IMR-90 (cell line): ENCODE measurements at regions not wholly inside any gene's neighbourhood (a gene's known extent, or its start where the extent isn't known, plus 50 kb on each side); places are given as distances from the start of the nearest gene placed in this dataset.

Source experiments
- ATAC-seq: fragments of 200-7000 bp; cut with Tn5 transposase; 2 replicates; pipeline ENCODE4 v1.9.1; 2020; ENCODE audit warnings: low read depth, mild to moderate bottlenecking, moderate library complexity
- BruUV-seq: library from RNA; stranded (reverse); fragments of 400-500 nt; replicated peaks from 2 replicates; lab custom pipeline; 2021; lab: Mats Ljungman, UMichigan
- CTCF ChIA-PET: fragments of 300-600 bp; formaldehyde crosslinking; extraction: SDS; loops from one replicate; lab custom pipeline; 2021; ENCODE audit warnings: antibody characterized with exemption; lab: Yijun Ruan, JAX
- POLR2A ChIA-PET: fragments of 300-600 bp; sonication (Branson Sonifier 250); formaldehyde crosslinking; loops from one replicate; lab custom pipeline; 2022; ENCODE audit warnings: antibody characterized with exemption; ENCODE audit not compliant: unreplicated experiment; lab: Charles Lee
- DNase-seq: peaks from one replicate; pipeline ENCODE4 v3.0.0; 2013
- H2AFZ ChIP-seq: replicated peaks from 2 replicates; pipeline ENCODE3; 2013; ENCODE audit warnings: low read length, mild to moderate bottlenecking; ENCODE audit not compliant: poor library complexity
- H2AK5ac ChIP-seq: 2 replicates; pipeline ENCODE4 v1.6.1; 2013; ENCODE audit warnings: low read depth, low read length, inconsistent platforms
- H2AK9ac ChIP-seq: replicated peaks from 2 replicates; pipeline ENCODE3; 2013; ENCODE audit warnings: mild to moderate bottlenecking, low read depth, low read length, moderate library complexity; ENCODE audit not compliant: poor library complexity
- H2BK120ac ChIP-seq: 2 replicates; pipeline ENCODE4 v1.6.1; 2013; ENCODE audit warnings: low read depth, low read length, inconsistent platforms
- H2BK15ac ChIP-seq: 3 replicates; pipeline ENCODE4 v1.6.1; 2013; ENCODE audit warnings: low read depth, low read length, inconsistent platforms
- H2BK20ac ChIP-seq: 2 replicates; pipeline ENCODE4 v1.6.1; 2013; ENCODE audit warnings: low read depth, mild to moderate bottlenecking, inconsistent platforms, low read length, moderate library complexity
- H2BK5ac ChIP-seq: 2 replicates; pipeline ENCODE4 v1.6.1; 2013; ENCODE audit warnings: mild to moderate bottlenecking, low read depth, low read length, inconsistent platforms; ENCODE audit not compliant: poor library complexity, severe bottlenecking
- H3K14ac ChIP-seq: replicated peaks from 2 replicates; pipeline ENCODE4 v1.6.1; 2013; ENCODE audit warnings: low read depth, low read length, inconsistent platforms
- H3K18ac ChIP-seq: 2 replicates; pipeline ENCODE4 v1.6.1; 2013; ENCODE audit warnings: low read depth, low read length, control low read depth
- H3K23ac ChIP-seq: 2 replicates; pipeline ENCODE4 v1.6.1; 2013; ENCODE audit warnings: low read depth, low read length, inconsistent platforms
- H3K27ac ChIP-seq: 2 replicates; pipeline ENCODE4 v1.5.1; 2013; ENCODE audit warnings: mild to moderate bottlenecking, control low read depth, low read length; ENCODE audit not compliant: insufficient read depth
- H3K27me3 ChIP-seq: 2 replicates; pipeline ENCODE4 v1.6.1; 2013; ENCODE audit warnings: low read length; ENCODE audit not compliant: control insufficient read depth, insufficient read depth
- H3K36me3 ChIP-seq: 2 replicates; pipeline ENCODE4 v1.6.1; 2013; ENCODE audit warnings: low read length, mixed read lengths; ENCODE audit not compliant: control insufficient read depth, insufficient read depth
- H3K4ac ChIP-seq: 2 replicates; pipeline ENCODE4 v1.6.1; 2013; ENCODE audit warnings: low read depth, low read length, inconsistent platforms
- H3K4me1 ChIP-seq: 2 replicates; pipeline ENCODE4 v1.6.1; 2013; ENCODE audit warnings: low read length, mixed read lengths; ENCODE audit not compliant: control insufficient read depth, insufficient read depth
- H3K4me2 ChIP-seq: 2 replicates; pipeline ENCODE4 v1.6.1; 2013; ENCODE audit warnings: low read depth, mild to moderate bottlenecking, control low read depth, low read length, moderate library complexity
- H3K4me3 ChIP-seq: 2 replicates; pipeline ENCODE4 v1.5.1; 2013; ENCODE audit warnings: low read depth, mild to moderate bottlenecking, control low read depth, low read length, moderate library complexity; ENCODE audit not compliant: insufficient read depth
- H3K56ac ChIP-seq: 2 replicates; pipeline ENCODE4 v1.6.1; 2013; ENCODE audit warnings: low read length, inconsistent platforms; ENCODE audit not compliant: insufficient read depth; ENCODE audit errors: extremely low read depth
- H3K79me1 ChIP-seq, 2 experiments: 2 replicates each; pipeline ENCODE4 v1.6.1; 2013; ENCODE audit warnings: low read length in 2 of 2, inconsistent platforms in 1 of 2, low read depth in 1 of 2
- H3K9ac ChIP-seq: 2 replicates; pipeline ENCODE4 v1.6.1; 2013; ENCODE audit warnings: low read depth, low read length, control low read depth
- H3K9me1 ChIP-seq: 2 replicates; pipeline ENCODE4 v1.6.1; 2013; ENCODE audit warnings: low read length, inconsistent platforms; ENCODE audit not compliant: insufficient read depth
- H3K9me3 ChIP-seq: 2 replicates; pipeline ENCODE4 v1.6.1; 2013; ENCODE audit warnings: low read length; ENCODE audit not compliant: control insufficient read depth, insufficient read depth
- H4K20me1 ChIP-seq: 2 replicates; pipeline ENCODE4 v1.6.1; 2013; ENCODE audit warnings: low read length, inconsistent platforms; ENCODE audit not compliant: insufficient read depth
- H4K5ac ChIP-seq: 2 replicates; pipeline ENCODE4 v1.6.1; 2013; ENCODE audit warnings: mild to moderate bottlenecking, low read depth, low read length, control low read depth
- H4K8ac ChIP-seq, 2 experiments: 2 replicates each; pipeline ENCODE4 v1.6.1; 2013; ENCODE audit warnings: low read depth in 2 of 2, low read length in 2 of 2, control low read depth in 1 of 2, inconsistent platforms in 1 of 2
- H4K91ac ChIP-seq: 2 replicates; pipeline ENCODE4 v1.6.1; 2013; ENCODE audit warnings: low read depth, low read length, inconsistent platforms; ENCODE audit not compliant: insufficient read depth
- CEBPB ChIP-seq: IDR thresholded peaks from 2 replicates; pipeline ENCODE4 v1.6.1; 2012; ENCODE audit warnings: low read depth, low read length, improper control_type of control experiment
- ELK1 ChIP-seq: fragments of 150-350 bp; IDR thresholded peaks from 2 replicates; pipeline ENCODE4 v1.6.1; 2016; ENCODE audit warnings: low read depth, mild to moderate bottlenecking, low read length, moderate library complexity, borderline replicate concordance
- MAFK ChIP-seq: IDR thresholded peaks from 2 replicates; pipeline ENCODE4 v1.6.1; 2012; ENCODE audit warnings: low read depth, low read length, improper control_type of control experiment
- MXI1 ChIP-seq: IDR thresholded peaks from 2 replicates; pipeline ENCODE4 v1.6.1; 2012; ENCODE audit warnings: low read depth, mild to moderate bottlenecking, low read length, moderate library complexity, borderline replicate concordance
- POLR2A ChIP-seq: IDR thresholded peaks from 2 replicates; pipeline ENCODE4 v1.6.1; 2012; ENCODE audit warnings: mild to moderate bottlenecking, low read depth, low read length
- RFX5 ChIP-seq: IDR thresholded peaks from 2 replicates; pipeline ENCODE4 v1.8.0; 2012; ENCODE audit warnings: low read depth, mild to moderate bottlenecking, low read length, moderate library complexity
- SMC3 ChIP-seq: fragments of 150-350 bp; IDR thresholded peaks from 2 replicates; pipeline ENCODE4 v1.6.1; 2016; ENCODE audit warnings: low read depth, mild to moderate bottlenecking, antibody characterized with exemption, low read length, moderate library complexity
- WGBS, 2 experiments: methylation state at CpG; one replicate each; pipeline versions ENCODE4 v1.1.5 to v1.1.7; 2013; ENCODE audit warnings: missing lambda C conversion rate in 2 of 2; ENCODE audit not compliant: insufficient read length in 1 of 2; ENCODE audit errors: extremely low coverage in 2 of 2; 5-methylcytosine and 5-hydroxymethylcytosine counted together
- dilution Hi-C: fragments of 300-500 bp; cut with HindIII; formaldehyde crosslinking; loops from one replicate; pipeline ENCODE4 v1.14.3; 2018; ENCODE audit warnings: low sequenced_read_pairs; ENCODE audit not compliant: unreplicated experiment
- in situ Hi-C: fragments of 300-500 bp; cut with MboI; formaldehyde crosslinking; loops from 3 replicates; pipeline ENCODE4 v1.14.3; 2019; ENCODE audit warnings: low sequenced_read_pairs, inconsistent platforms, mixed read lengths
- intact Hi-C: fragments of 100-400 bp; cut with micrococcal nuclease; formaldehyde crosslinking; loops from 2 replicates; pipeline ENCODE4 v1.10.0; 2022

- no peak overlapping the region for H3K14ac ChIP-seq
- H4K91ac ChIP-seq, result peak overlapping the region; percentile 21; the same call in 1 of the 2 replicates
- no peak overlapping the region for H3K56ac ChIP-seq
- dilution Hi-C loops (no loop called here), intact Hi-C loops (no loop called here), in situ Hi-C loops (no loop called here)
- no peak overlapping the region for H2BK5ac ChIP-seq
- H3K9ac ChIP-seq, result no peak overlapping the region
- H2AK5ac ChIP-seq, result no peak overlapping the region
- H3K4me3 ChIP-seq, result no peak overlapping the region
- no peak overlapping the region for H4K8ac ChIP-seq
- no peak for ATAC-seq
- H3K79me1 ChIP-seq, result no peaks in the 10 kb centered on the region
- H2BK120ac ChIP-seq, result no peak overlapping the region
- POLR2A ChIA-PET, result interaction anchor here (0.6 kb wide), 1 partner anchor 143 kb away, joined by 3 read pairs; no protein-coding TSS in a partner anchor
- no peak overlapping the region for H2AFZ ChIP-seq
- no peak for DNase-seq
- H4K5ac ChIP-seq, result no peak overlapping the region; the same call in 1 of the 2 replicates
- TF ChIP-seq CEBPB (no peak), MAFK (no peak), RFX5 (no peak), POLR2A (no peak), ELK1 (no peak), SMC3 (no peak), MXI1 (no peak)
- no peaks in the 10 kb centered on the region for H3K9me3 ChIP-seq
- H2AK9ac ChIP-seq, result no peak overlapping the region
- BruUV-seq, result no TSS peak
- no peaks in the 10 kb centered on the region for H3K36me3 ChIP-seq
- H2BK15ac ChIP-seq, result 0 out of 3 replicates have a peak overlapping the region, but pooled peaks have one; percentile 37
- no peaks in the 10 kb centered on the region for H3K27me3 ChIP-seq
- H2BK20ac ChIP-seq, result peak overlapping the region; percentile 60; the same call in 1 of the 2 replicates
- no peak overlapping the region for H3K23ac ChIP-seq
- peaks cover 8% of the 10 kb centered on the region for H3K4me1 ChIP-seq
- H4K20me1 ChIP-seq, result no peaks in the 10 kb centered on the region
- H3K9me1 ChIP-seq, result no peaks in the 10 kb centered on the region
- no peak overlapping the region for H3K4me2 ChIP-seq
- no peak overlapping the region for H3K27ac ChIP-seq
- H3K18ac ChIP-seq, result no peak overlapping the region; the same call in 1 of the 2 replicates
- no peak overlapping the region; the same call in 1 of the 2 replicates for H3K4ac ChIP-seq
- whole genome bisulfite sequencing, 2 experiments, result no CpG with 5 or more reads among the region's 3 CpGs
- CTCF ChIA-PET, result no interaction called here
Observed at GRCh38 chr6:12485837-12486236, 195.7 kb downstream of the EDN1 start.
